ENCODE measurements at regions not wholly inside any gene's neighbourhood (a gene's known extent, or its start where the extent isn't known, plus 50 kb on each side); places are given as distances from the start of the nearest gene placed in this dataset.

DNA sequence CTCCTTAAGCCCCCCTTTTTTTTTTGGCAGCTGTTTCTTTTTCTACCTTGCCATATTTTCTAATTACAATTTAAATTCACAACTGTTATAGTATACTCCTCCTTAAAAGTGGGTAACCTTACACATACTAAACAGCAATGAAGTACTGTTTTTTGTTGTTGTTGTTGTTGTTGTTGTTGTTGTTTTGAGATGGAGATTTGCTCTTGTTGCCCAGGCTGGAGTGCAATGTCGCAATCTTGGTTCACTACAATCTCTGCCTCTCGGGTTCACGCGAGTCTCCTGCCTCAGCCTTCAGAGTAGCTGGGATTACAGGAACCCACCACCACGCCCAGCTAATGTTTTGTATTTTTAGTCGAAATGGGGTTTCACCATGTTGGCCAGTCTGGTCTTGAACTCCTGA is 669.1 kb upstream of the CDH6 start:
- Histone ChIP-seq H3K36me3 (ENCODE audit: insufficient read depth, low read length) (no peaks in the 10 kb centered on the region), H2AFZ (ENCODE audit: low read length) (no peak overlapping the region), H3K79me2 (ENCODE audit: insufficient read depth, low read length) (no peaks in the 10 kb centered on the region), H3K9me3 (ENCODE audit: low read depth, low read length) (peaks cover 3% of the 10 kb centered on the region), H3K27ac (ENCODE audit: low read depth, low read length) (no peak overlapping the region), H3K4me1 (ENCODE audit: insufficient read depth, low read length) (no peaks in the 10 kb centered on the region), H3K4me3 (ENCODE audit: insufficient read depth, low read length) (no peak overlapping the region), H4K20me1 (ENCODE audit: insufficient read depth, low read length) (no peaks in the 10 kb centered on the region), H3K27me3 (ENCODE audit: insufficient read depth, low read length) (no peaks in the 10 kb centered on the region), H3K4me2 (ENCODE audit: insufficient read depth, low read length) (no peak overlapping the region)
- no peak for DNase-seq (ENCODE audit: insufficient read length, low spot score, missing footprints)
- TF ChIP-seq CTCF (IDR thresholded peaks at IDR 0.05; ENCODE audit: extremely low read depth, low read depth, low read length): no peak

DNA sequence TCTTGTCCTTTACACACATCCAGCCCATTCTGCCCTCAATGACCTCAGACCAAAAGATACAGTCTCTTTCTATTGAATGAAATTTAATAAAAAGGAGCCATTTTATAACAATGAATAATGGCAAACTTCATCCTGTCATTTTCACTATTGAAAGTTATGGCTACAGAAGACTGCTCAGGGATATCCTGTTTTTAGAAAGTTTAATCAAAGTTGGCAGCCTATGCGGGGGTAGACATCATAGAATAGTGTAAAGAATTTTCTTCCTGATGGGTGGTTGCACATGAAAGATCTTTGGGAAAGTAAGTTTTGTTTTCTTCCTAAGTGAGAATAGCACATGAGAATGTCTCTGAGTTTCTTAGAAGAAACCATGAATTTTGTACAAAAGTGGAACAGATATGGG is 670.4 kb upstream of the CDH6 start:
- Histone ChIP-seq H3K4me1 (ENCODE audit: insufficient read depth, low read length) (no peaks in the 10 kb centered on the region), H3K36me3 (ENCODE audit: insufficient read depth, low read length) (no peaks in the 10 kb centered on the region), H3K4me3 (ENCODE audit: insufficient read depth, low read length) (no peak overlapping the region), H3K4me2 (ENCODE audit: insufficient read depth, low read length) (no peak overlapping the region), H3K27ac (ENCODE audit: low read depth, low read length) (no peak overlapping the region), H2AFZ (ENCODE audit: low read length) (no peak overlapping the region), H4K20me1 (ENCODE audit: insufficient read depth, low read length) (no peaks in the 10 kb centered on the region), H3K79me2 (ENCODE audit: insufficient read depth, low read length) (no peaks in the 10 kb centered on the region), H3K9me3 (ENCODE audit: low read depth, low read length) (peaks cover 3% of the 10 kb centered on the region), H3K27me3 (ENCODE audit: insufficient read depth, low read length) (no peaks in the 10 kb centered on the region)
- TF ChIP-seq CTCF (IDR thresholded peaks at IDR 0.05; ENCODE audit: extremely low read depth, low read depth, low read length): no peak
- no peak for DNase-seq (ENCODE audit: insufficient read length, low spot score, missing footprints)

GRCh38 chr5:30505014-30505886 is 688.2 kb upstream of the CDH6 start:
- no peaks in the 10 kb centered on the region for H3K9me3 ChIP-seq (ENCODE audit: low read depth, low read length)
- H3K27me3 ChIP-seq (ENCODE audit: insufficient read depth, low read length): no peaks in the 10 kb centered on the region
- H3K79me2 ChIP-seq (ENCODE audit: insufficient read depth, low read length): no peaks in the 10 kb centered on the region
- no peaks in the 10 kb centered on the region for H3K36me3 ChIP-seq (ENCODE audit: insufficient read depth, low read length)
- no peak overlapping the region for H2AFZ ChIP-seq (ENCODE audit: low read length)
- H3K4me2 ChIP-seq (ENCODE audit: insufficient read depth, low read length): no peak overlapping the region
- no peaks in the 10 kb centered on the region for H4K20me1 ChIP-seq (ENCODE audit: insufficient read depth, low read length)
- DNase-seq (ENCODE audit: insufficient read length, low spot score, missing footprints): no peak
- no peak overlapping the region for H3K27ac ChIP-seq (ENCODE audit: low read depth, low read length)
- H3K4me1 ChIP-seq (ENCODE audit: insufficient read depth, low read length): no peaks in the 10 kb centered on the region
- H3K4me3 ChIP-seq (ENCODE audit: insufficient read depth, low read length): no peak overlapping the region
- no peak for TF ChIP-seq CTCF (IDR thresholded peaks at IDR 0.05; ENCODE audit: extremely low read depth, low read depth, low read length)

- no peaks in the 10 kb centered on the region for H3K9me3 ChIP-seq (ENCODE audit: low read depth, low read length)
- no peaks in the 10 kb centered on the region for H3K27me3 ChIP-seq (ENCODE audit: insufficient read depth, low read length)
- no peaks in the 10 kb centered on the region for H3K79me2 ChIP-seq (ENCODE audit: insufficient read depth, low read length)
- H3K4me1 ChIP-seq (ENCODE audit: insufficient read depth, low read length): no peaks in the 10 kb centered on the region
- H2AFZ ChIP-seq (ENCODE audit: low read length): no peak overlapping the region
- TF ChIP-seq CTCF (IDR thresholded peaks at IDR 0.05; ENCODE audit: extremely low read depth, low read depth, low read length): no peak
- H3K4me3 ChIP-seq (ENCODE audit: insufficient read depth, low read length): no peak overlapping the region
- H3K4me2 ChIP-seq (ENCODE audit: insufficient read depth, low read length): no peak overlapping the region
- H4K20me1 ChIP-seq (ENCODE audit: insufficient read depth, low read length): no peaks in the 10 kb centered on the region
- no peaks in the 10 kb centered on the region for H3K36me3 ChIP-seq (ENCODE audit: insufficient read depth, low read length)
- H3K27ac ChIP-seq (ENCODE audit: low read depth, low read length): no peak overlapping the region
- no peak for DNase-seq (ENCODE audit: insufficient read length, low spot score, missing footprints)
These were observed 691.2 kb upstream of the CDH6 start for GRCh38 chr5:30502277-30502676.

Data from osteoblast (primary cell).